ENCODE measurements at regions not wholly inside any gene's neighbourhood (a gene's known extent, or its start where the extent isn't known, plus 50 kb on each side); places are given as distances from the start of the nearest gene placed in this dataset.

- ATAC-seq (ENCODE audit: low read depth) (no peak), DNase-seq (no peak)
- Histone ChIP-seq H3K9me3 (ENCODE audit: control insufficient read depth, insufficient read depth, low read length) (peaks cover 6% of the 10 kb centered on the region; the same call in 1 of the 2 replicates), H2BK5ac (ENCODE audit: low read depth, low read length, poor library complexity, severe bottlenecking) (no peak overlapping the region), H3K18ac (ENCODE audit: low read depth, low read length) (no peak overlapping the region), H3K27me3 (ENCODE audit: control insufficient read depth, insufficient read depth, low read length) (no peaks in the 10 kb centered on the region; the same call in none of the 2 replicates), H3K4me2 (ENCODE audit: low read depth, low read length) (no peak overlapping the region), H3K79me1 (ENCODE audit: low read depth in 1 of 2, low read length in 2 of 2) (no peaks in the 10 kb centered on the region), H4K20me1 (ENCODE audit: insufficient read depth, low read length) (no peaks in the 10 kb centered on the region), H3K4me3 (ENCODE audit: insufficient read depth, low read depth, low read length) (no peak overlapping the region), H3K56ac (ENCODE audit: extremely low read depth, insufficient read depth, low read length) (no peak overlapping the region), H2AFZ (replicated peaks; ENCODE audit: low read length, poor library complexity) (no peak overlapping the region), H2BK120ac (ENCODE audit: low read depth, low read length) (no peak overlapping the region), H4K91ac (ENCODE audit: insufficient read depth, low read depth, low read length) (no peak overlapping the region), H2BK20ac (ENCODE audit: low read depth, low read length) (no peak overlapping the region), H2BK15ac (ENCODE audit: low read depth, low read length) (no peak overlapping the region), H3K23ac (ENCODE audit: low read depth, low read length) (no peak overlapping the region), H3K9ac (ENCODE audit: low read depth, low read length) (no peak overlapping the region), H2AK5ac (ENCODE audit: low read depth, low read length) (no peak overlapping the region), H3K4ac (ENCODE audit: low read depth, low read length) (no peak overlapping the region), H4K8ac (ENCODE audit: low read depth in 2 of 2, low read length in 2 of 2) (no peak overlapping the region), H3K14ac (replicated peaks; ENCODE audit: low read depth, low read length) (no peak overlapping the region), H4K5ac (ENCODE audit: low read depth, low read length) (no peak overlapping the region), H3K27ac (ENCODE audit: insufficient read depth, low read length) (no peak overlapping the region), H3K36me3 (ENCODE audit: control insufficient read depth, insufficient read depth, low read length) (no peaks in the 10 kb centered on the region), H3K4me1 (ENCODE audit: control insufficient read depth, insufficient read depth, low read length) (peaks cover 3% of the 10 kb centered on the region; the same call in 1 of the 2 replicates), H3K9me1 (ENCODE audit: insufficient read depth, low read length) (no peaks in the 10 kb centered on the region), H2AK9ac (replicated peaks; ENCODE audit: low read depth, low read length, poor library complexity) (no peak overlapping the region)
- ChIA-PET CTCF (interaction anchor here (0.9 kb wide), 1 partner anchor 876 kb away, joined by 4 read pairs; no protein-coding TSS in a partner anchor), POLR2A (ENCODE audit: unreplicated experiment) (no interaction called here)
- WGBS, 2 experiments (ENCODE audit: extremely low coverage in 2 of 2, insufficient read length in 1 of 2), result no CpG with 5 or more reads among the region's 8 CpGs
- BruUV-seq (replicated peaks), result no TSS peak
- dilution Hi-C loops (cut with HindIII; ENCODE audit: low sequenced_read_pairs, unreplicated experiment), result no loop called here
- TF ChIP-seq SMC3 (IDR thresholded peaks at IDR 0.05; ENCODE audit: low read depth, low read length) (no peak), BHLHE40 (IDR thresholded peaks at IDR 0.05; ENCODE audit: low read depth, low read length) (no peak), ELK1 (IDR thresholded peaks at IDR 0.05; ENCODE audit: borderline replicate concordance, low read depth, low read length) (no peak), FOS (IDR thresholded peaks at IDR 0.05; ENCODE audit: low read depth, low read length) (no peak), CHD1 (IDR thresholded peaks at IDR 0.05; ENCODE audit: low read depth, low read length) (no peak), POLR2A (IDR thresholded peaks at IDR 0.05; ENCODE audit: low read depth, low read length) (no peak), MAFK (IDR thresholded peaks at IDR 0.05; ENCODE audit: low read depth, low read length) (no peak), RCOR1 (IDR thresholded peaks at IDR 0.05; ENCODE audit: insufficient replicate concordance, low read length) (no peak), MAZ (IDR thresholded peaks at IDR 0.05; ENCODE audit: borderline replicate concordance, low read depth, low read length) (no peak), RAD21 (IDR thresholded peaks at IDR 0.05; ENCODE audit: low read length) (no peak), RFX5 (IDR thresholded peaks at IDR 0.05; ENCODE audit: low read depth, low read length) (no peak)
- intact Hi-C loops (cut with micrococcal nuclease), result no loop called here
- in situ Hi-C loops (cut with MboI; ENCODE audit: low sequenced_read_pairs), result loop anchor here (5.0 kb wide), 1 partner anchor 267 kb away; no protein-coding TSS in a partner anchor
Measured at GRCh38 chr17:65290616-65291015, 153.4 kb downstream of the RGS9 start.

All from IMR-90 (cell line).